CD4-positive, alpha-beta T cell treated with Interleukin-2 at 100 ng/mL for 4 hours (primary cell): ENCODE measurements at regions not wholly inside any gene's neighbourhood (a gene's known extent, or its start where the extent isn't known, plus 50 kb on each side); places are given as distances from the start of the nearest gene placed in this dataset.
"Not testable (repeated sequence)": the region's sequence is repeated elsewhere in the genome, so short reads cannot be mapped to it uniquely, and the experiment has no call there.

Experiments used
- DNase-seq: peaks from one replicate; pipeline ENCODE4 v3.0.0-alpha.2; 2020; ENCODE audit warnings: low spot score

- DNase-seq = no peak
Measured at GRCh38 chr6:9178071-9178470, 742.7 kb upstream of the SLC35B3 start.

- DNase-seq = no peak
Measured at GRCh38 chr6:9173229-9173628, 737.9 kb upstream of the SLC35B3 start.

GRCh38 chr6:9172096-9172495 lies 736.8 kb upstream of the SLC35B3 start:
- no peak for DNase-seq

GRCh38 chr6:9168669-9169068 lies 733.3 kb upstream of the SLC35B3 start:
- no peak for DNase-seq

GRCh38 chr6:9161731-9162130 lies 726.4 kb upstream of the SLC35B3 start:
- DNase-seq = no peak

- no peak for DNase-seq
Measured at GRCh38 chr6:9159051-9159450, 723.7 kb upstream of the SLC35B3 start.

- no peak for DNase-seq
Measured at GRCh38 chr6:9155836-9156235, 720.5 kb upstream of the SLC35B3 start.

GRCh38 chr6:9143140-9143539 lies 707.8 kb upstream of the SLC35B3 start:
- DNase-seq = no peak

- no peak for DNase-seq
Measured at GRCh38 chr6:9140951-9141460, 705.7 kb upstream of the SLC35B3 start.

- DNase-seq = no peak
Measured at GRCh38 chr6:9140172-9140571, 704.8 kb upstream of the SLC35B3 start.

- no peak for DNase-seq
Measured at GRCh38 chr6:9139746-9140145, 704.4 kb upstream of the SLC35B3 start.

- no peak for DNase-seq
Measured at GRCh38 chr6:9138936-9139335, 703.6 kb upstream of the SLC35B3 start.

- no peak for DNase-seq
Measured at GRCh38 chr6:9136141-9136822, 700.9 kb upstream of the SLC35B3 start.

GRCh38 chr6:9131616-9132015 lies 696.3 kb upstream of the SLC35B3 start:
- no peak for DNase-seq

- DNase-seq = no peak
Measured at GRCh38 chr6:9131201-9131600, 695.9 kb upstream of the SLC35B3 start.

GRCh38 chr6:9128970-9129369 lies 693.6 kb upstream of the SLC35B3 start:
- no peak for DNase-seq

GRCh38 chr6:9126878-9127560 lies 691.7 kb upstream of the SLC35B3 start:
- no peak for DNase-seq

- not testable (repeated sequence) for DNase-seq
Measured at GRCh38 chr6:9126034-9126433, 690.7 kb upstream of the SLC35B3 start.

- no peak for DNase-seq
Measured at GRCh38 chr6:9121549-9121948, 686.2 kb upstream of the SLC35B3 start.

GRCh38 chr6:9116026-9116425 lies 680.7 kb upstream of the SLC35B3 start:
- DNase-seq = no peak

- no peak for DNase-seq
Measured at GRCh38 chr6:9112544-9112943, 677.2 kb upstream of the SLC35B3 start.

GRCh38 chr6:9103876-9104521 lies 668.7 kb upstream of the SLC35B3 start:
- DNase-seq = no peak

GRCh38 chr6:9101920-9102319 lies 666.6 kb upstream of the SLC35B3 start:
- DNase-seq = no peak
